ENCODE measurements at regions not wholly inside any gene's neighbourhood (a gene's known extent, or its start where the extent isn't known, plus 50 kb on each side); places are given as distances from the start of the nearest gene placed in this dataset.

- Histone ChIP-seq H3K4me2 (ENCODE audit: insufficient read depth, low read length) (no peak overlapping the region), H4K20me1 (ENCODE audit: insufficient read depth, low read length) (no peaks in the 10 kb centered on the region), H3K9ac (ENCODE audit: low read depth, low read length) (no peak overlapping the region), H3K27ac (ENCODE audit: low read length) (no peak overlapping the region), H3K36me3 (ENCODE audit: insufficient read depth, low read length) (no peaks in the 10 kb centered on the region), H2AFZ (ENCODE audit: low read depth, low read length) (no peak overlapping the region), H3K27me3 (ENCODE audit: insufficient read depth, low read length, poor library complexity) (peaks cover 6% of the 10 kb centered on the region), H3K9me3 (ENCODE audit: insufficient read depth, low read length, severe bottlenecking) (no peaks in the 10 kb centered on the region), H3K4me3 (ENCODE audit: low read depth in 1 of 2, low read length in 2 of 2) (no peak overlapping the region), H3K4me1 (ENCODE audit: insufficient read depth, low read length) (no peaks in the 10 kb centered on the region), H3K79me2 (ENCODE audit: insufficient read depth, low read length) (no peaks in the 10 kb centered on the region)
- TF ChIP-seq EZH2 (IDR thresholded peaks at IDR 0.05; ENCODE audit: borderline replicate concordance, low read depth, low read length, severe bottlenecking) (no peak), CTCF (IDR thresholded peaks at IDR 0.05; ENCODE audit: borderline replicate concordance, extremely low read depth, low read length, poor library complexity, severe bottlenecking) (no peak)
- ATAC-seq (ENCODE audit: insufficient read depth, low read depth) (no peak), DNase-seq (no peak)
These were observed 114.4 kb upstream of the PDE1A start for GRCh38 chr2:182541268-182541667.

GRCh38 chr2:182542501-182543258, 115.8 kb upstream of the PDE1A start:
- DNase-seq: no peak
- Histone ChIP-seq H3K79me2 (ENCODE audit: insufficient read depth, low read length) (no peaks in the 10 kb centered on the region), H3K27me3 (ENCODE audit: insufficient read depth, low read length, poor library complexity) (peaks cover 6% of the 10 kb centered on the region), H3K27ac (ENCODE audit: low read length) (no peak overlapping the region), H2AFZ (ENCODE audit: low read depth, low read length) (no peak overlapping the region), H3K9me3 (ENCODE audit: insufficient read depth, low read length, severe bottlenecking) (no peaks in the 10 kb centered on the region), H3K9ac (ENCODE audit: low read depth, low read length) (no peak overlapping the region), H3K36me3 (ENCODE audit: insufficient read depth, low read length) (no peaks in the 10 kb centered on the region), H3K4me3 (ENCODE audit: low read depth in 1 of 2, low read length in 2 of 2) (no peak overlapping the region), H3K4me1 (ENCODE audit: insufficient read depth, low read length) (no peaks in the 10 kb centered on the region), H4K20me1 (ENCODE audit: insufficient read depth, low read length) (no peaks in the 10 kb centered on the region), H3K4me2 (ENCODE audit: insufficient read depth, low read length) (no peak overlapping the region)
- TF ChIP-seq CTCF (IDR thresholded peaks at IDR 0.05; ENCODE audit: borderline replicate concordance, extremely low read depth, low read length, poor library complexity, severe bottlenecking) (no peak), EZH2 (IDR thresholded peaks at IDR 0.05; ENCODE audit: borderline replicate concordance, low read depth, low read length, severe bottlenecking) (no peak)
- ATAC-seq (ENCODE audit: insufficient read depth, low read depth): no peak

DNA sequence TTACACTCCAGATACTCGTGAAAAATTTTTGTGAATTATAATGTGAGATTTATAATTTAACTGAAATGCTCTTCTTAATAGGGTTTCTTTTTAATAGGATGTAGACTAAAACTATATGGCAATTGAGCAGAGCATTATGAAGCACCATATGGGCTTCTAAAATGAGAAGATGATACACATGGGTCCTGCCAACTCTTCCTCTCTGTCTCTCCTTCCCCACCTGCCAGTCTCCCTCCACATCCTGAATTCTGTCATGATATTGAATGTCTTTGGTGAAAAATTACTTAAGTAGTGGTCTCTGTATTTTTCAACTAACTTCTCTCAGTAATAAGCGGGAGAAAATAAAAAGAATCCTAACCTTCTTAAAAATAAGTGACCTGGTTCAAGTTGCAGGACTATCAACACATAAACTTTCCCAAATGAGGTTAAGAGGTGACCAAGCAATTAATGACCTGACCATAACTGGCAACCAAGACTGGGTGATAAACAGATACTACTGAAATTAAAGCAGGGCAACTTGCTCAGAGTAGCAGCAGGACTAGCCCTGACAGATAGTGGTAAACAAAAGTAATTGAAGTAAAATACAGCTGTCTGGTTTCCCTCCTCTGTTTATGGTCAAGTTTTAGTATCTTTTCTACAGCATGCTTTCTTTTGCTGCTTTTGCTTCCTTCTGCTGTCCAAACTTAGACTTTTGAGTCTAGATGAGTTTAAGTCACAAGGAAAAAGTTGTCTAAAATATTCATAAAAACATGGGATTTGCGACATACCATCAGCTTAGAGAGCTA, 117.1 kb upstream of the PDE1A start:
- Histone ChIP-seq H3K9ac (ENCODE audit: low read depth, low read length) (no peak overlapping the region), H3K79me2 (ENCODE audit: insufficient read depth, low read length) (no peaks in the 10 kb centered on the region), H3K27me3 (ENCODE audit: insufficient read depth, low read length, poor library complexity) (peaks cover 6% of the 10 kb centered on the region), H3K4me2 (ENCODE audit: insufficient read depth, low read length) (no peak overlapping the region), H3K36me3 (ENCODE audit: insufficient read depth, low read length) (no peaks in the 10 kb centered on the region), H3K4me3 (ENCODE audit: low read depth in 1 of 2, low read length in 2 of 2) (no peak overlapping the region), H3K4me1 (ENCODE audit: insufficient read depth, low read length) (no peaks in the 10 kb centered on the region), H4K20me1 (ENCODE audit: insufficient read depth, low read length) (no peaks in the 10 kb centered on the region), H3K9me3 (ENCODE audit: insufficient read depth, low read length, severe bottlenecking) (no peaks in the 10 kb centered on the region), H3K27ac (ENCODE audit: low read length) (no peak overlapping the region), H2AFZ (ENCODE audit: low read depth, low read length) (no peak overlapping the region)
- TF ChIP-seq CTCF (IDR thresholded peaks at IDR 0.05; ENCODE audit: borderline replicate concordance, extremely low read depth, low read length, poor library complexity, severe bottlenecking) (no peak), EZH2 (IDR thresholded peaks at IDR 0.05; ENCODE audit: borderline replicate concordance, low read depth, low read length, severe bottlenecking) (no peak)
- ATAC-seq (ENCODE audit: insufficient read depth, low read depth) (no peak), DNase-seq (no peak)

All from DND-41 (cell line).